ENCODE measurements at regions not wholly inside any gene's neighbourhood (a gene's known extent, or its start where the extent isn't known, plus 50 kb on each side); places are given as distances from the start of the nearest gene placed in this dataset.

GRCh38 chr10:59593768-59594167, 115.9 kb downstream of the SLC16A9 start:
- TF ChIP-seq, protein P1, sequence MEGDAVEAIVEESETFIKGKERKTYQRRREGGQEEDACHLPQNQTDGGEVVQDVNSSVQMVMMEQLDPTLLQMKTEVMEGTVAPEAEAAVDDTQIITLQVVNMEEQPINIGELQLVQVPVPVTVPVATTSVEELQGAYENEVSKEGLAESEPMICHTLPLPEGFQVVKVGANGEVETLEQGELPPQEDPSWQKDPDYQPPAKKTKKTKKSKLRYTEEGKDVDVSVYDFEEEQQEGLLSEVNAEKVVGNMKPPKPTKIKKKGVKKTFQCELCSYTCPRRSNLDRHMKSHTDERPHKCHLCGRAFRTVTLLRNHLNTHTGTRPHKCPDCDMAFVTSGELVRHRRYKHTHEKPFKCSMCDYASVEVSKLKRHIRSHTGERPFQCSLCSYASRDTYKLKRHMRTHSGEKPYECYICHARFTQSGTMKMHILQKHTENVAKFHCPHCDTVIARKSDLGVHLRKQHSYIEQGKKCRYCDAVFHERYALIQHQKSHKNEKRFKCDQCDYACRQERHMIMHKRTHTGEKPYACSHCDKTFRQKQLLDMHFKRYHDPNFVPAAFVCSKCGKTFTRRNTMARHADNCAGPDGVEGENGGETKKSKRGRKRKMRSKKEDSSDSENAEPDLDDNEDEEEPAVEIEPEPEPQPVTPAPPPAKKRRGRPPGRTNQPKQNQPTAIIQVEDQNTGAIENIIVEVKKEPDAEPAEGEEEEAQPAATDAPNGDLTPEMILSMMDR (conservative IDR thresholded peaks at IDR 0.05) = no peak
- TF ChIP-seq EZH2 (IDR thresholded peaks at IDR 0.05; ENCODE audit: low read depth) = no peak
